ENCODE measurements at regions not wholly inside any gene's neighbourhood (a gene's known extent, or its start where the extent isn't known, plus 50 kb on each side); places are given as distances from the start of the nearest gene placed in this dataset.
A peak's percentile ranks its signal among the peaks of the same experiment; 100 is the strongest.
"Not testable (repeated sequence)": the region's sequence is repeated elsewhere in the genome, so short reads cannot be mapped to it uniquely, and the experiment has no call there.

DNA sequence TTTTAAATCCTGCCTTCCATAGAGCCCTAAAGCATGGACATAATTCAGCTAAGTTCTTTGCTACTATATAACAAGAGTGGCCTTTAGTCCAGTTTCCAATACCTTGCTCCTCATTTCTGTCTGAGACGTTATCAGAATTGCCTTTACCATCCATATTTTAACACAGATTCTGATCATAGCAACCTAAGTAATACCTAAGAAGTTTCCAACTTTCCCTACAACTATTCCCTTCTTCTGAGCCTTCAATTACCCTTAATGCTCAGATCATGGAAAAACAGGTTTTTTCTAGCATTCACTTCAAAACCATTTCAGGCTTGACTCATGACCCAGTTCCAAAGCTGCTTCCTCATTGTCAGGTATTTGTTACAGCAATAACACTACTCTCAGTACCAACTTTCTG, 367.1 kb downstream of the C6orf118 start:
- DNase-seq (ENCODE audit: extremely low read depth in 1 of 11, low read depth in 9 of 11, low spot score in 4 of 11), result no peak

DNA sequence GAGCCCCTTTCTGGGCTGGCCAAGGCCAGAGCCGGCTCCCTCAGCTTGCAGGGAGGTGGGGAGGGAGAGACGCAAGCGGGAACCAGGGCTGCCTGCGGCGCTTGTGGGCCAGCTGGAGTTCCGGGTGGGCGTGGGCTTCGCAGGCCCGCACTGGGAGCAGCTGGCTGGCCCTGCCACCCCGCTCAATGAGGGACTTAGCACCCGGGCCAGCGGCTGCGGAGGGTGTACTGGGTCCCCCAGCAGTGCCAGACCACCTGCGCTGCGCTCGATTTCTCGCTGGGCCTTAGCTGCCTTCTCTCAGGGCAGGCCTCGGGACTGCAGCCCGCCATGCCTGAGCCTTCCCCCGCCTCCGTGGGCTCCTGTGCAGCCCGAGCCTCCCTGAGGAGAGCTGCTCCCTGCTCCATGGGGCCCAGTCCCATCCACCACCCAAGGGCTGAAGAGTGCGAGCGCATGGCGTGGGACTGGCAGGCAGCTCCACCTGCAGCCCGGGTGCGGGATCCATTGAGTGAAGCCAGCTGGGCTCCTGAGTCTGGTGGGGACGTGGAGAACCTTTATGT, 376.1 kb downstream of the C6orf118 start:
- DNase-seq (ENCODE audit: extremely low read depth in 1 of 11, low read depth in 9 of 11, low spot score in 4 of 11), result not testable (repeated sequence)

DNA sequence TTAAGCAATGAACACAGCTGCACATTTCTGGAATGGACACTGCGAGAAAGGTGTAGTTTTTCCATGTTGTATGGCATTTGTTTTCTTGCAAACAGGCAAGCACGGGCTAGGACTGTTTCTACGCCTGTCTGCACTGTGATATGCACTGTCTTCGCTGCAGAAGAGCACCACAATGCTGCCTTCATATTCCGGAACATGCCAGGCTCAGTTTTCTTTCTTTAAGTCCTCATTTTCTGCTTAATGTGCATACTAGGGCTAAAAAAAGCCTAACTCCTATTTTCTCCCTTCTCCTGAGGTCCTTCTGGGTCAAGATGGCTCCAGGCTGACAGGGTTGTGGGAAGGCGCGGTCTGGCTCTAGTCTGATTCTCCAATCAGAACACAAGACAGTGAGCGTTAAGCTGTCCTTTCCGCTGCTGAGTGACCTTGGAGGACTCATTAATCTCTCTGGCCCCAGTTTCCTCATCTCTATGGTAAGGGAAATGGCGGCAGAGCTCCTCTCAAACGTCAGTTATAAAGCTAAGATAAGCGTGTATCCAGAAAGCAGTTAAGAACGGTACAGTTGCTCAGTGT, 379.9 kb downstream of the C6orf118 start:
- no peak for DNase-seq (ENCODE audit: extremely low read depth in 1 of 11, low read depth in 9 of 11, low spot score in 4 of 11)

DNA sequence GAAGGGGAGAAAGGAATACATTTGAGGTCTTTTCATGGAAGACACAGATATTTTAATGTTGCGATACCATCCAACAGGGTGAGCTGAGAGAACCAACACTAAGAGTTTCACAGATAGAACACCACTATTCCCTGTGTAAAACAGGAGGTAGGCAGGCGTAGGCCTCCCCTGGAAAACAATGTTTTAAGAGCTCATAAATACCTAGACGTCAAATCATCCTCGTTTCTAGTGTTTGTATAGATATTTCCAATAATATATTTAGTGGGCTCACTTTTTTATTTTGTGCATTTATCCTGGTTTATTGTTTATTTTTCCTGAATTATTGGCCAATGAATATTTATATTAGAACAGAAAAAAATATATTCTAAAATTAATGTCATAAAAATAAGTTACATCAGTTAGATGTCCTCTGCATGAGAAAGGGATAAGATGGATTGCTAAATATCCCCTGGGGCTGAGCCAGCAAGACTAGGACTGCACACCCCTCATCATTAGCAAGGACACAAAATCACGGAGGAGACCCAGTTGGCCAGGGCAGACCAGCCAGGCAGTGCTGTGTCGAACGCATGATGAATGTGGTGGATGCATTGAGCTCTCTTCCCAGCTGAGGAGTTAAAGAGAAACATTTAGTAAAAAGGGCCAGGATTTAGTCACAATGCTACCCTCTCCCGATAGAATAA, 380.5 kb downstream of the C6orf118 start:
- no peak for DNase-seq (ENCODE audit: extremely low read depth in 1 of 11, low read depth in 9 of 11, low spot score in 4 of 11)

DNA sequence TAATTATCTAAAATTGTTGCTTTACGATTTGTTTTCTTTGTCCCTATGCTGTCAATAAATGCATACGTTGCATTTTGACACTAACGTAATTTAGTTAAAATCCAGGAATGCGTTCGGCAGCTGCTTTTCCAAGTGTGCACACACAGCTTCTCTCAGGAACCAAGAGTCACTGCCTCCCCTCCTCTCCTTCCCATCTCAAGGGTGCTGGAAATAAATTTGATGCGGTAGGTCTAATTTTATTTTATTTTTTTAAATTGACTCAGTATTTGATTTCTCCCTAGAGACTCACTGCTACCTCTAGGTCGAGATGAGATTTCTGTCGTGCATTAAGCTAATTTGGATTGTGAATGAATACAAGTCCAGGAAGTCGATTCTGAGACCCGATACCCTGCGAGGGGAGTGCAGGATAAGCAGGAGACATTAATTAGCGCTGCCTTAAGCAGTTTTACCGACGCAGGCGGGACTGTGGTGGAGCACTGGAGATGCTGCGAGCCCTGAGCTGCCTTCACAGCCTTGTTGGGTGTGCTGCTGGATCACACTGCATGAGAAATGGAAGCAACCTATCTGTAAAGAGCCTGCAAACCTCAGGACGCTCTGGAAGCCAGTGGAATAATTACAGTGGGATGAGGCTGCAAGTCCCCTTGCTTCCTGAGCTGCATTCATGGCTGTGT, 381.2 kb downstream of the C6orf118 start:
- DNase-seq (ENCODE audit: extremely low read depth in 1 of 11, low read depth in 9 of 11, low spot score in 4 of 11), result peak in 3 of 11 donors; percentile 12 to 20 (median 14)

DNA sequence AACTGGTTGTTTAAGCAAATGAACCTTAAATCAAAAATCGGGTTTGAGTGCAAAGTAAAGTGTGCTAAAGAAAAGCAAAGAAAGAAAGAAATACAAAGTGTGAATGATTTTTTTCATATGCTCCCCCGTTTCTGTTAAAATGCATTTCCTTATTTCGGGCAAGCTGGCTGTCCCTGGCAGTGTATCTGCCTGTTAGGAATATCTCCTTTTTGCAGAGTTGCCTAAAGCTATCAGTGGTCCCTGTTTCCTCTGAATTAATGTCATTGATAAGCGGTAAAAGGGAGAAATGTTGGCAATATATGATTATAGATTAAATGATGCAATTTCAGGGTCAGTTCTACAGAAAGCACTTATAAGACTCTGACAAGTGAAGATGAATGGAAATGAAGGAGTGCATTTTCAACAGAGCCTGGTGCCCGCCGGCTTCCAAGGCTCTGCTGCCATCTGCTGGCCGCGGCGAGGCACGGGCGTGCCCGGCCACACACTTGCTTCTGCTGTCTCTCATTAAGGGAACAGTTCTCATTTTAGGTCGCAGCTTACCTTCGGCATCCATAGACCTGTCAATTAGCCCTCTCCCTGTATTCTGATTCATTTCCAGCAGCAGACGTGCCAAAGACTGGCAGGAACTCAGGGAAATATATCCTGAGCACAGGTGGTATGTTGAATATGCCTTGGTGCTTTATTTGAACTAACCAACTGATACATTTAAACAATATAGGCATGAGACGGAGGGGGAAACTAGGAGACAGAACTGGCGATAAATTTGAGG, 381.9 kb downstream of the C6orf118 start:
- peak in 10 of 11 donors; percentile 43 to 66 (median 50) for DNase-seq (ENCODE audit: extremely low read depth in 1 of 11, low read depth in 9 of 11, low spot score in 4 of 11)

DNA sequence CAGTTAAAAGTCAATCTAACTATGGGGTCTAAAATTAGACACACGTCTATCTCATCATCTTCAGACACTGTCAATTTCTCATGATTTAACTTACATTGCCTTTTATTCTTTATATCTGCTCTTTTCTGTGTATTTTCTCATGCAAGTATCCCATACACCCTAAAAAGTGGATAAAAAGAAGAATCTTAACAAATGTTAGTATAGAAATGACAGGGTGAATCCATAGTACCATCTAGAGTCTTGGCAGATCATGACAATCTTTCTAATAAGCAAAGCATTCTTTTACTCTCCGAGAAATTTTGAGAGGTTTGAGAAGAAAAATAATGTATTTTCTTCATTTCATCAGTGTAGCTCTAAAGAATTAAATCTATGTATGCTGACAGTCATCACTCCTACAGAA, 382.7 kb downstream of the C6orf118 start:
- no peak for DNase-seq (ENCODE audit: extremely low read depth in 1 of 11, low read depth in 9 of 11, low spot score in 4 of 11)

DNA sequence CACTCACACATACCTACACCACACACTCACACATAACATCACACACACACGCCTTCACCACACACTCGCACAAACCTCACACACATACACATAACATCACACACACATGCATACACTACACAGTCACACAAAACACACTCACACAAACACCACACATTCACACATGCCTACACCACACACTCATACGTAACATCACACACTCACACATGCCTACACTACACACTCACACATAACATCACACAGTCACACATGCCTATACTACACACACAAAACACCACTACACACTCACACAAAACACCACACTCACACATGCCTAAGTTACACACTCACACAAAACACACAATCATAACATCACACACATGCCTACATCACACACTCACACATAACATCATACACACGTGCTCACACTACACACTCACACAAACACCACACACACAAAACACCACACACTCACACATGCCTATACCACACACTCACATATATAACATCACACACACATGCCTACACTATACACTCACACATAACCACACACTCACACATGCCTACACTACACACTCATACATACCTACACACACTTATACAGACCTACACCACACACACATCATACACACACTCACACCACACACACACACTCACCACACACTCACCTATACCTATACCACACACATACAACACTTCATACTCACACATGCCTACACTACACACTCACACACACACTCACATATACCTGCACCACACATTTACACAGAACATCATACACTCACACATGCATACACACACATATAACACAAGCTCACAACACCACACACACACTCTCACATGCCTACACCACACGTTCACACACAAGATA, 383.5 kb downstream of the C6orf118 start:
- no peak for DNase-seq (ENCODE audit: extremely low read depth in 1 of 11, low read depth in 9 of 11, low spot score in 4 of 11)

DNA sequence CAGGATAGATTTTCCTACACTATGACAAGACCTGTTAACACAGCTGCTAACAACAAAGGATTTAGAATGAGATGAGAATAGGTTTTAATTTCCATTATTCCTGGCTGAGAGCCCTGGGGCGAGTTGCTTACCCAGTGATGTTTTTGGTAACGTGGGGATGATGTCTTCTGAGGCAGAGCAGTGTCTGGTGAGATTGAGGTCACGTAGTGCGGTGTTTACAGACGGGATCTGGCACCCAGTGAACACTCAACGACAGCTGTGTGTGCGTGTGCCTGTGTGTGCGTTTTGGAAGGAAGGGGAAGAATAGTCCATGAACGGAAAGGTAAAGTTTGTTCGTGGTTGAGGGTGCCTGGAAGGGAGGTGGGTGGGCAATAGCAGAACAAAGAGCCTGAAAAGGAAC, 384.7 kb downstream of the C6orf118 start:
- DNase-seq (ENCODE audit: extremely low read depth in 1 of 11, low read depth in 9 of 11, low spot score in 4 of 11), result no peak

DNA sequence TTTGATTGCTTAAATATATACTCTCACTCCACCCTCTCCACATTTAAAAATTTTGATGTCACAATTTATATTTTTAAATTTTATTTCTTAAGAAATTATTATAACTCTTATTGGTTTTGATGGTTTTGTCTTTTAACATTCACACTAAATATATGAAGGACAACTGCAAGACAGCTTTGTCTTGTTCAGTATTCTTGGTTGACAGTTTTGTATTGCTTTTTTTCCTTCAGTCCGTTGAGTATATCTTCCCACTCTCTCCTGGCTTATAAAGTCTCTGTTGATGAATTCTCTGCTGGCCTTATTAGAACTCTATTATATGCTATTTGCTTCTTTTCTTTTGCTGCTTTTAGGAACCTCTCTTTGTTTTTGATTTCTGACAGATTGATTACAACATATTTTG, 392.2 kb downstream of the C6orf118 start:
- no peak for DNase-seq (ENCODE audit: extremely low read depth in 1 of 11, low read depth in 9 of 11, low spot score in 4 of 11)

DNA sequence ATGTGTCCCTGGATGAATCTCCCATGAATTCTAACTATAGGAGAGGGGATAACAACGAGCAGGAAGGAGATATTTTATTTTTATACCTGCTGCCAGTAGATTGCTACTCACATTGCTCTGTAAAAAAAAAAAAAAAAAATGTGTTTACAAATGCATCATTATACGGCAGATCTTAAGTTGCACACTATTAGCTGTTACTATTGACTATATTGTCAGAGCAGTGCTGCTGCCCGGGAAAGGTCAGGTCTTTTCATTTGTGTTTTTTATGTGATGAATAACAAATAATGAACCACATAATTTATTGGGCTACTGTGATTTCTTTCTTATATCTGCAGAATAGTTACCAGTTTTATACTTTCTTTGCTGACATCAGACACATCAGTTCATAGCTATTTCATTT, 393.3 kb downstream of the C6orf118 start:
- DNase-seq (ENCODE audit: extremely low read depth in 1 of 11, low read depth in 9 of 11, low spot score in 4 of 11), result no peak

DNA sequence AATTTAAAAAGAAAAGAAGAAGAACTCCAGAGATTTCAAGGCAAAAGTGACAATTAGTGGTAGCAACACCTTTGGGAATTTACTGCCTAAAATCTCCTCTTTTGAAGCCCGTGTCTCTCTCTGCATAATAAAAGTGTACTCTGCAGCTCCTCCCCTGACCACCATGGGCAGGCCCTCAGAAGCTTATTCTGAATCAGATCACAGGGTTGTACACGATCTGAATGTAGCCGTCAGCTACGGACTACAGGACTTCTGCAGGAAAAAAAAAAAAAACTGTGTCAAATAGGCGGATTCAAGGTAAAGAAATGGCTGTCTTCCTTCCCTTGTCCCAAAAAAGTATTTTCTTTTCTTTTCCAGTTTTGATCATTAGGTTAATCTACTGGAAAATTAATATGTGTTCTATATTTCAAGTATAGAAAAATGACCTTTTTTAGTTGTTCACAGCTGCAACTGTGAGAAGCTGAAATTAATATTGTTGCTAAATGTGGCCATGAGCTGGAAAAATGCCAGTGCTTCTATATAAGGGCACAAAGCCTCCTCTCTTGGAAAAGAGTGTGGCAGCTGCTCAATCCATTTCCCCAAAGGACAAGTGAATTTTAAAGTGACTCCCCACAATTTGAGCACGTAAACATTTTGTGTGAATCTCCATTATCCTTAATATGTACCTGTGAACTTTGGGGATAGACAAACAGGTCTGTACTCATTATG, 397.4 kb downstream of the C6orf118 start:
- no peak for DNase-seq (ENCODE audit: extremely low read depth in 1 of 11, low read depth in 9 of 11, low spot score in 4 of 11)

DNA sequence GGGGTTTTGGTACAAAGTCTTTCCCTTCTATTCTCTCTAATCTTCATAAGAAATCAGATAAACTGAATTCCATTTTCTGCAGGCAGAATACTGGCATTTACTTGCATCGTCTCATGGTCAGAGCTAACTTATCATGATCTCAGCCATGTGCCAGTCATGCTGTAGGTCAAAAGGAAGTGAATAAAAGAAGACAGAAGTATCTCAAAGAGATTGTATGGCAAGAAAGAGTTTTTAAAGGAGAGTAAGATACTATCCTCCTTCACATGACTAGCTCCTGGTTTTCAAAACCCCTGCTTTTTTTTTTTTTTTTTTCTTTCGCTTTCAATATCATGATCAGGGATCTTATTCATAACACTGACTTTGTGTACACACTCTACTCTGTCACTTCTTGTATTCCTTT, 398.3 kb downstream of the C6orf118 start:
- DNase-seq (ENCODE audit: extremely low read depth in 1 of 11, low read depth in 9 of 11, low spot score in 4 of 11), result no peak

DNA sequence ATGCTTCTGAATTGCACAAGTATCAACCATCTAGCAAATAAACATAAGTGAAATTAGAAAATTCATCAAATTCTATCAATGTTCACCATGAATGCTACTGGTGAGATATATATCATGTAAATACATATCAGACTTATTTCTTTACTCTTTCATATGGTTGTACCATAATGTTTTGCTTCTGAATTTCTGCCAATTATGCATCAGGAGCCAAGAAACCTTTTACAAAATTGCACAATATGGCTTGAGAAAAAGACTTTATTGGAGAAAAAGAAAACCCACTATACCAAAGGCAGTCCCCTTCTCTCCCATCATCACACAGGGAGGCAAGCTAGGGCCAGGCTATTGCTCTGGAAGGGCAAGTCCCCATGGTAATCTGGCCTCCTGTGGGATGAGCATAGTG, 402.6 kb downstream of the C6orf118 start:
- no peak for DNase-seq (ENCODE audit: extremely low read depth in 1 of 11, low read depth in 9 of 11, low spot score in 4 of 11)

DNA sequence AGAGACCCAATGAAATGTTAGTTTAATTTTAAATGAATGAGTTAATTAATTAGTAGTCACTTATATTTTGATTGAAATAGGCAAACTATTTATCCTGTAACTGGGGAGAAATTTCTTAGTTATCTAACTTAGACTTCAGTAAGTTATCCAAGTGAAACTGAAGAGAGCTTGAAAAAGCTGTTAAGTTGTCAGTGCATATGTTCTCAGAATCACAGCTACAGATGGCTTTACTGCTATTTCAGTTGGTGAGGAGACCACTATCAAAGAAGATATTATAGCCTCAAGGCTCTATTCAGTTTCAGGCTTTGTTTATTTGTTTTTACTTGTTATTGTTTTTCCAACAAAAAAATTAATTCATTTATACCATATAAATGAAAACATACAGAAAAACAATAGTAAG, 404.1 kb downstream of the C6orf118 start:
- DNase-seq (ENCODE audit: extremely low read depth in 1 of 11, low read depth in 9 of 11, low spot score in 4 of 11), result no peak

DNA sequence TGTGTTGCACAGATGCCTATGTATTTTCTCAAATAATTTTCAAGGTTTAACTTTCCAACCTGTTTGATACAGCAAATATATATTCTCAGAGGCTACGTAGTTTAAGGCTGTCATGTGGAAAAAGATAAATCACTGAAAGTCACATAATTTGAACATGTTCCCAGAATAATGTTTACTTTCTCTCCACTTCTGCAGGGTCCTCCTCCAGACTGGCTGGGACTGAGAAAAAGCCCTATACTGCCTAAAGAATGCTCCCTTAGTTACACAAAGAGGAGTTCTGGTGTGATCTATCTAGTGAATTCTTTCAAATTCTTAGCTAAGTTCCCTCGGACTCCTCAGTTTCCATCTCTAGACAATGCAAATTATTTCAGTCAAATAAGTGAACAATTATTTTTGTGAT, 411.0 kb downstream of the C6orf118 start:
- DNase-seq (ENCODE audit: extremely low read depth in 1 of 11, low read depth in 9 of 11, low spot score in 4 of 11), result no peak

DNA sequence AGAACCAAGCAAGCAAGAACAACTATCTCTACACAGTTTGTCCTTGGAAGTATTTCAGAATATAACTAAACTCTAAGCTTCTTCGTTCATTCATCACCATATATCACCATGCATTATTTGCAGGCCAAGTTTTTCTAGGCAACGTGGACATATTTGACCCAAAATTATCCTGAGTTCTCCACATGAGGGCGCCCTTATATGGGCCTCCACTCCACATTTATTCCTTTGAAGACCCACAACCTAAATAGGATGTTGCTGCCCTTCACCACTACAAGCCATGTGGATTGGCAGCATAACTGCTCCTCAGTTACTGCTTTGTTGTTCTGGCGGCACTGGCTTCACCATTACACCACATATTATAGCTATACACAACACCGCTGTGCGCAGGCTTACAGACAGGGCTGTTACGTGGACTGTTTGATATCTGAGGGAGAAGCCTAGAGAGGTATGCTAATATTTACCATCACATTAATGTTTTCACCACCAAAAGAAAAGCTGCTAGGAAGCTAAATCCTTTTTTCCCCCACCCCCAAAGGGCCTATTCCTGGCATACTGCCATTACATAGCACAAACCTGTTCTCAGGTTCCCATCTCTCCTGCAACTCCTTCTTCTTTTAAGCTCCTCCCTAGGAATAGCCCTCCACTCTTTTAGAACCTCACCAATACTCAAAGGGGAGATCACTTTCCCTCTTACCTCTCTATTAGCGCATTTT, 411.7 kb downstream of the C6orf118 start:
- DNase-seq (ENCODE audit: extremely low read depth in 1 of 11, low read depth in 9 of 11, low spot score in 4 of 11), result no peak

DNA sequence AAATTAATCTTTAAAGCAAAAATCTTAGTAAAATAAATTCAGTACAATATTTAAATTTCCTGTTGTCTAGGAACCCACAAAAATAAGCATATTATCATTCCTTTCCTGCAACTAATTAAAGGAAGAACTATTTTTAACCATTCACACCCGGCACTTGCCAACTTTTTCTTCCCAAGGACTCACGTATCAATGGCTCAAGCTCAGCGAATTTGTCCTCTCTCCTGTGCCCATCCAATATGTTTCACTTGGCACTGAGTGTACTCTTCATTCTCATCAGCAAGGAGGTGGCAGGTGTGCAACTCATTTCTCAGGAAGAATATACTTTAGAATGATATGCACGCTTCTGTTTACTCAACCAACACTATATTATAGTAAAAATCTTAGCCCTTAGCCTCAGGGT, 419.4 kb downstream of the C6orf118 start:
- DNase-seq (ENCODE audit: extremely low read depth in 1 of 11, low read depth in 9 of 11, low spot score in 4 of 11), result no peak

Measured in renal cortex interstitium (tissue), 11 donors.